Sciatic nerve (tissue), 2 donors: ENCODE measurements at regions not wholly inside any gene's neighbourhood (a gene's known extent, or its start where the extent isn't known, plus 50 kb on each side); places are given as distances from the start of the nearest gene placed in this dataset.

ENCODE experiments used
- ATAC-seq: fragments of 200-7000 bp; cut with Tn5 transposase; one replicate; pipeline ENCODE4 v1.9.1; 2020; ENCODE audit warnings: mild to moderate bottlenecking, moderate library complexity
- DNase-seq: peaks from one replicate; pipeline ENCODE4 v3.0.0-alpha.2; 2020; ENCODE audit warnings: low spot score
- intact Hi-C: fragments of 100-400 bp; cut with DNase I; formaldehyde crosslinking; loops from one replicate; pipeline ENCODE4 v1.14.2; 2022
- donor health status: DM: no; HTN: no; CAD: no.
- donor health status: DM: no; HTN: no; CAD: no.

DNA sequence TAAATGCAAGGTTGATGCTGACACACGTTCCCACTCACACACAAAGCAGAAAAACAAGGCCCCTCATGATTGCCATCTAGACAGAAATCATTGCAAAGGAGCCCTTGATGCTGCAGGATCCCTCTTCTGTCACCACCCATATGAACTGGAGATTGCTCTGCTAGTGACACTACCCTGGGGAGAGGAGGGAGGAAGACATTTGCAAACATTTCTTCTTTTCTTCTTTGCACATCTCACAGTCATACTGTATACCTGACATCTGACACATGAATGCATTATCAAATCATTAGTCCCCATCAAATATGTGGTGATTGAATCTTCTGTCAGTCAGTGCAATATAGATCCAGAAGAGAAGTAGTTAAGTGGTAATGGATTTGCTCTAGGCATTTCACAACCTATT, 208.5 kb upstream of the E2F7 start:
- ATAC-seq (no peak), DNase-seq (no peak)
- intact Hi-C loops: no loop called here

DNA sequence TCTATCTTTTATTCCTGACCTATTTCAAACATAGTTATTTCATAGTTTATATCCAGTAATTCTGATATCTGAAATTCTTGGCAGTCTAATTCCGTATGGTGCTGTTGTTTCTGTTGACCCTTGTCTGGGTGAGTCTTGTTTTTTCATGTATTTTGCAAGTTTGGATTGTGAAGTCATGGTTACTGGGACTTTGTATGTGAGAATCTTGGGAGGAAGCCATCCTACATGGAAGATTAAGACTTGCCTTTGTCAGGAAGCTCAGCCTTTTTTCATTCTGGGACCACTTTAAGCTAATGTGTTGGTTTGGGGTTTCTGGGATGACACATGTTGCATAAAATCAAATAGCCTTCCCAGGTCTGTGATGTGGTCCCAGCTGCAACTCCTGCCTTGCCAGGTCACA, 191.6 kb upstream of the E2F7 start:
- intact Hi-C loops: no loop called here
- peak; percentile 82 for ATAC-seq
- no peak for DNase-seq

GRCh38 chr12:77253321-77253720, 188.0 kb upstream of the E2F7 start:
- DNase-seq: no peak
- no peak for ATAC-seq
- intact Hi-C loops: no loop called here

GRCh38 chr12:77251799-77252198, 186.4 kb upstream of the E2F7 start:
- ATAC-seq: no peak
- intact Hi-C loops: no loop called here

DNA sequence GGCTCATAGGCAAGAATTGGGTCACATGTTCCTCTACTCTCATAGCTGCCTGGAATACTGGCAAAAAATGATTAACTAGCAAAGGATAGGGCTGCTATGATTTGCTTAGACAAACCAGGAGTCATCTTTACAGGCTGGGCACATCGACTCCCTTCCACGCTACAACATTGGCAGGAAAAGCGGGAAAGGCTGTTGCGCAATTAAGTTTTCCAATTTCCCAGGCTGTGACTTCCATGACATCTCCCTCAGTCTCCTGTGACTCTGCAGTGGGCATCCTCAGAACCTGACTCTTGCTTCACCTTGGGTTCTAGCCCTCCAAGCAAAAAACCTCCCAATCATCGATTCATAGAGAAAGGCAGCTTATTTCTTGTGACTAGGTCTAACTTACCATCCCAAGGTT, 184.5 kb upstream of the E2F7 start:
- intact Hi-C loops: no loop called here
- ATAC-seq: no peak
- DNase-seq: no peak

More at GRCh38 chr12:77251799-77252198, 186.4 kb upstream of the E2F7 start:
- DNase-seq: no peak

GRCh38 chr12:77248036-77248435, 182.7 kb upstream of the E2F7 start:
- no peak for DNase-seq
- intact Hi-C loops: no loop called here
- ATAC-seq: peak; percentile 43

DNA sequence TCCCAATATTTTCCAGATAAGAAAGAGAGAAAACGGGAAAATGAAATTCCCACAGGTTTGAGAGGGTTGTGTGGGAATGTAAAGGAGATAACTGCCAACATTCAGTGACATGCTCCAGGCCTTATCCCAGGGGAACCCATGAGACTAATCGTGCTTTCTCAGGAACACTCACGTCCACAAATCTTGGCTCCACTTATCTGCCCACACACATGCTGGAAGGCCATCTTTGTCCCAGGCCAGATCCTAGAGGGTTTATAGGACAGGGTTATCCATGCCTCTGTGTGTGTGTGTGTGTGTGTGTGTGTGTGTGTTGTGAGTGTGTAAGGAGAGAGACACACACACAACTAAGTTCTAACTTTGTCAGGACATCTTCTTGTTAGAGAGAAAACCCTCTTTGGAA, 182.2 kb upstream of the E2F7 start:
- peak; percentile 30 for ATAC-seq
- no peak for DNase-seq
- intact Hi-C loops: no loop called here

- intact Hi-C loops: no loop called here
- ATAC-seq (no peak), DNase-seq (no peak)
These were observed 178.0 kb upstream of the E2F7 start for GRCh38 chr12:77243345-77243744.

- intact Hi-C loops: no loop called here
These were observed 174.2 kb upstream of the E2F7 start for GRCh38 chr12:77239617-77240016.

GRCh38 chr12:77238335-77238734, 173.0 kb upstream of the E2F7 start:
- no peak for ATAC-seq

More at GRCh38 chr12:77239617-77240016, 174.2 kb upstream of the E2F7 start:
- DNase-seq: no peak
- ATAC-seq: no peak

DNA sequence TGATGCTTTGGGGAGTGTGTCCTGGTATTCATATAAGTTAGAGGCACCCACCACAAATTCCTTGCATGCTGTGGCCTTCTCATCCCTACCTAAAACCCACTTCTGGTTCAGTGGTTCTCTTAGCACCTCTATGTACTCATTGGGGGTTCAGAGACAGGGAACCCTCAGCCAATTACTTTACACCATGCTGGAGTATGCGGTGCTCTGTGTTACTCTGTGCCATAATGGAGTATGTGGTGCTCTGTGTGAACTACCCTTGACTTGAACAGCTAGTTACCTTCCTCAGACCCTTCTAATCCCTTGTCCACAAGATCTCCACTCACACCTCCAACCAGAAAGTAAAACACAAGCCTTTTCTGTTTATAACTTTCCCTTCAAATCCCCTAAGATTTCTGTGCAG, 172.5 kb upstream of the E2F7 start:
- ATAC-seq (no peak), DNase-seq (no peak)
- intact Hi-C loops: no loop called here

More at GRCh38 chr12:77238335-77238734, 173.0 kb upstream of the E2F7 start:
- no peak for DNase-seq
- intact Hi-C loops: no loop called here

DNA sequence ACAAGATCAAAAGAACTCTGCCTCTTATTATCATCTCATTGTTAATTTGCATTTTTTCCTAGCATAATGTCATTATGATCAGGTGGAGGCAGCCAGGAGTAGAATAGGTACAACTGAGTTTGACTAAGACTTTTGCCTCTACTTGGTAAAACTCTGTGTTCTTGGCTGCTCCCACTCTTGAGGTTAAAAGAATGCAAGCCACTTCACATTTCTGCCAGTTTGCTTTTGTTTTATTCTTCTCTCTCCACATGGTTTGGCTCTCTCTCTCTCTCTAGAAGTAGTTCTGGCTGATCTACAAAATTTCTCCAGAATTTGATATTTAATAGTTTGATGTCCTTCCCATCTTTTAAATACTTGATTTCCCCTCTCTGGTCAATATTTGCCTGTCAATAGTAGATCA, 170.7 kb upstream of the E2F7 start:
- DNase-seq (no peak), ATAC-seq (no peak)
- intact Hi-C loops: no loop called here

- peak; percentile 86 for ATAC-seq
- intact Hi-C loops: no loop called here
- no peak for DNase-seq
These were observed 166.7 kb upstream of the E2F7 start for GRCh38 chr12:77232045-77232444.

- DNase-seq (peak; percentile 81), ATAC-seq (peak; percentile 81)
- intact Hi-C loops: no loop called here
These were observed 166.1 kb upstream of the E2F7 start for GRCh38 chr12:77231501-77231918.

DNA sequence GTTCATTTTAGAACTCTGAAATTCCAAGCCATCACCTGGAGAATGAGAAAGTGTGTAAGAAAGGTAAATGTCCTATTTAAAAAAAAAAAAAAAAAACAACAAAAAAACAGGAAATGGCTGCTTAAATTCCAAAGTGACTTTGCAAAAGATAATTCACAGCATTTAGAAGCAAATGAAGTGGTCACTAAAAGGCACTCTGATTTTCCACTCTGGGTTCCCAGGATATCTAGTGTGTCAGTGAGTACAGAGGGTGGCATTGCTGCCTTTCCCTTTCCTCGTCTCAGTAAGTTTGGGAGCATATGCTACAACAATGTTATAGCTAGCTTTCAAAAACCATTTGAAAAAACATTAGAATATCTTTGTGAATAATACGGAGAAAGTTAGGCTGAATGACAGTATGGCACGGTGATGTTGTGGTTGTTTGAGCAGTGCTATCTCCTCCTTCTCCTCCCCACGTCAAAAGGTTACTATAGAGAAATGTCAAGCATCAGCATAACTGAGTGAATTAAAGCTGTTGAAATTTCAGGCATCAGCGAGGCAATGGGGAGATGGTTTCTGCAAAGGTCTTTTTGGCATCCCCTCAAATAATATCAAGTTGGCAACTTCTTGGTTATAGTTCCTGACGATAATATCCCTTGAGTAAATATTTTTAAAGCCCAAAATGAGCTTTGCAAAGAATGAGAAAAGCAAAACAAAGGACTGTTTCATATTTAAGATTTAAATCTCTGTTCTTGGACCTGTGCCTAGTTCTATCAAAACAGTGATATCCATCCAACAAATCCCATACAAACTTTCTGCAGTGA, 164.5 kb upstream of the E2F7 start:
- no peak for DNase-seq
- intact Hi-C loops: loop anchor here (5.0 kb wide), 1 partner anchor 182 kb away; no protein-coding TSS in a partner anchor
- ATAC-seq: peak; percentile 27

DNA sequence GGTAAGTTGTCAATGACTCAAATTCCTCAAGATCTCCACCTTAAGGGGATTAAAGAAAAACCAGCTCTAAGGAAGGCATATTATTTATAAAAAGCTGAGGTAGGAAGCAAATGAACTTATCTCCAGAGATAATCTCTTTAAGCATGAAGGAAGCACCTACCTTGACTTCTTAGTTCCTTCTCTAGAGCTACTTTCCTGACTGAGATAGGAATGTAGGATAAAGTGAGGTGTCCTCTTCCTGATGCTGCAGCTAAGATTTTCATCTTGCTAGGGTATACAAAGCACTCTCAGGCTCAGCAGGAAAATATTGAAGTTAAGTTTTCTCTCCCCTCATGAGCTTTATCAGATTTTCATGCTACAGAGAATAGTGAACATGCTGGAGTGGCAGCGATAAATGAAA, 163.0 kb upstream of the E2F7 start:
- DNase-seq: no peak
- no peak for ATAC-seq
- intact Hi-C loops: loop anchor here (5.0 kb wide), 1 partner anchor 184 kb away; no protein-coding TSS in a partner anchor

DNA sequence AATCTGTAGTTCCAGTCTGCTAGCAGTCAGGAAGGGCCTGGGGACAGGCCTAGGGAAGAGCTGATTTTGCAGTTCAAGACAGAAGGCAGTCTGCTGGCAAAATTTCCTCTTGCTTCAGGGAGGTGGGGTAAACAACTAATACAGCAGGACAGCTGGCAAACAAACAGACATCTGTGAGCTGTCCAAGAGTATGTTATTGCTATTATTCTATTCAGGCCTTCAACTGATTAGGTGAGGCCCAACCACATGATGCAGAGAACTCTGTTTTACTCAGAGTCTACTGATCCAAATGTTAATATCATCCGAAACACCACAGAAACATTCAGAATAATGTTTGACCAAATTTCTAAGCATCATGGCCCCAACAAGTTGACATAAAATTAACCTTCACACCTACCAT, 161.0 kb upstream of the E2F7 start:
- DNase-seq: no peak
- intact Hi-C loops: loop anchor here (5.0 kb wide), 1 partner anchor 186 kb away; no protein-coding TSS in a partner anchor
- no peak for ATAC-seq

GRCh38 chr12:77225373-77225772, 160.0 kb upstream of the E2F7 start:
- DNase-seq: no peak
- intact Hi-C loops: loop anchor here (5.0 kb wide), 1 partner anchor 187 kb away; no protein-coding TSS in a partner anchor
- ATAC-seq: no peak

GRCh38 chr12:77224346-77224745, 159.0 kb upstream of the E2F7 start:
- DNase-seq: no peak
- ATAC-seq: no peak
- intact Hi-C loops: no loop called here

- intact Hi-C loops: no loop called here
- DNase-seq (no peak), ATAC-seq (no peak)
These were observed 157.0 kb upstream of the E2F7 start for GRCh38 chr12:77222336-77222735.

DNA sequence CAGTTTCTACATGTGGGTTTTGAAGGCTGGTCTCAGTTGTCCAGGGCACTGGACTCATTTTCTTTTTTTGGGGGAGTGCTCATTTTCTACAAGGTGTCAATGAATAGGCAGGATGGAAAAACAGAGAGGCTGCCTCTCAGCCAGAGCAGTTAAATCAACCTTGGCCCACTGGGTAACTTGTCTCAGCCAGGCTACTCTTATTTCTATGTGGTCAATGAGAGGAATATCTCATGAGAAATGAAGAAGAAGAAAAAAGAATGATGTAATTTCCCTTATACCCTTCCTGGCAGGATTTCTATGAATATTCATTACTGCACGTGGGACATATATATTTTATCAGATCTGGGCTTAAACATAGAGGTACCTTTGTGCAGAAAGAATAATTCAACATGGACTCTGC, 155.2 kb upstream of the E2F7 start:
- ATAC-seq: no peak
- no peak for DNase-seq
- intact Hi-C loops: no loop called here
